NCI-H748 (cell line): ENCODE measurements at regions not wholly inside any gene's neighbourhood (a gene's known extent, or its start where the extent isn't known, plus 50 kb on each side); places are given as distances from the start of the nearest gene placed in this dataset.
"Not testable (repeated sequence)": the region's sequence is repeated elsewhere in the genome, so short reads cannot be mapped to it uniquely, and the experiment has no call there.

Experiments
- DNase-seq: peaks from one replicate; lab custom pipeline; 2025; ENCODE audit not compliant: unreplicated experiment; lab: John Stamatoyannopoulos, UW

DNA sequence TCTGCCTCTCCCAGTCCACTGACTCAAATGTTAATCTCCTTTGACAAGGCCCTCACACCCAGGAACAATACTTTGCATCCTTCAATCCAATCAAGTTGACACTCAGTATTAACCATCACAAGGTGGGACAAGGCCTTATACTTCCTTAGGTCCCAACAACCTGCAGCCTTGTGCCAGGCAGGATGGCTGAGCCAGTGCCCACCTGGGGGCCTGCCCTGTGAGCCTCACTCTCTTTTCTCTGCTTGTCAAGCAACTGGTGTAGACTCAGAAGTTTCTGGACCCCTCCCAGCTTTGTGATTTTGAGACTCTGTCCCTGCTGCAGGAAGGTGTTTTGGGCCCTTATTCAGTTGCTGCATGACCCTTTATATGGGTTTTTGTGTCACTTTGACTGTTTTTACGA lies 310.0 kb upstream of the C1orf174 start:
- no peak for DNase-seq

DNA sequence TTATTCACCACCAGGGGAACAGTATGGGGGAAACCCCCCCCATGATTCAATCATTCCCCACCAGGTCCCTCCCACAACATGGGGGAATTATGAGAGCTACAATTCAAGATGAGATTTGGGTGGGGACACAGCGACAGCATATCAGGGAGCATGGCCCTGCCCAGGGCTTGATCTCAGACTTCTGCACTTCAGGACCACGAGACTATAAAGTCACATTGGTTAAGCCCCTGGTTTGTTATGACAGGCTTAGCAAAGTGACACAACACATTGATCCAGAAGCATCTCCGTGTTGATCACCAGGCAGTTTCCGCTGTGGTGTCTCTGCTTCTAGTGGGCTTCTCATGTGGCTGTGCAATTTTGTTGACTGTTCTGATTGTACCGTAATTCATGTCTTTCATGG lies 312.7 kb upstream of the C1orf174 start:
- DNase-seq = no peak

DNA sequence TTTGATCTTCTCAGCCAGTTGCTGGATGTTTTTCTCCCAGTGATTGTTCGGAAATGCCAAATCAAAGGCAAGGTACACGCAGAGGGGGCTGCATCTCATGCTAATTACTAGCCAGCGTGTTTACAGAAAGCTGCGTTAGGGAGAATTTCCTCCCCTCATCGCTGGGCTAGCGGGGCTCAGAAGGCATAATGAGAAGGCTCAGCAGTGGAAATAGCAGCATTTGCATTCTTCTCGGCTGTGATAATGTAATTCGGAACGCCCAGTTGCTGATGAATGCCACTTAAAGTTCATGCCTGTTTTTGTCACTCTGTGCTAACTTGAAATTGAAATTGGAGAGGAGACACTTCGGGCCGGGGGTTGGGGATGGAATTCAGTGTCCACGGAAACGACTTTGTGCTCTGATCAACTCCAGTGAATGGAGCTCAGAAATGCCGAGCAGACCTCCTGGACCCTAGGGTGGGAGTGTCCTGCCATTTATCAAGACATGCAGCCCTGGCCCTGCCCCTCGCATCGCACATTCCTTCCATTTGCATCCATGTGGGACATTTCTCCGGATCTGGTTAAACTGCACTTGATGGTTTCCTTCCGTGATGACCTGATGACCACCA lies 313.4 kb upstream of the C1orf174 start:
- DNase-seq = peak; percentile 23

DNA sequence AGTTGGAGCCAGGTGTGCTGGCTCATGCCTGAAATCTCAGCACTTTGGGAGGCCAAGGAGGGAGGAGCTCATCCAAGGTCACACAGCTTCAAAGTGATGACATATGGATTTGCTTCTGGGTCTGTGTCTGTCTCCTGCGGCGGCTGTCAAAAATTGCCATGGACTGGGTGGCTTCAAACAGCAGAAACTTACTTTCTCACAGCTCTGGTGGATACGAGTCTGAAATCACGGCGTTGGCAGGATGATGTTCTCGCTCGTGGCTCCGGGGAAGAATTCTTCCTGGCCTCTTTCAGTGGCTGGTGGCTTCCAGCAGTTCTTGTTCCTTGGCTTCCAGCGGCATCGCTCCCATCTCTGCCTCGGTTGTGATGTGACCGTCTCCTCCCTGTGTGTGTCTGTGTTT lies 314.8 kb upstream of the C1orf174 start:
- DNase-seq = no peak

DNA sequence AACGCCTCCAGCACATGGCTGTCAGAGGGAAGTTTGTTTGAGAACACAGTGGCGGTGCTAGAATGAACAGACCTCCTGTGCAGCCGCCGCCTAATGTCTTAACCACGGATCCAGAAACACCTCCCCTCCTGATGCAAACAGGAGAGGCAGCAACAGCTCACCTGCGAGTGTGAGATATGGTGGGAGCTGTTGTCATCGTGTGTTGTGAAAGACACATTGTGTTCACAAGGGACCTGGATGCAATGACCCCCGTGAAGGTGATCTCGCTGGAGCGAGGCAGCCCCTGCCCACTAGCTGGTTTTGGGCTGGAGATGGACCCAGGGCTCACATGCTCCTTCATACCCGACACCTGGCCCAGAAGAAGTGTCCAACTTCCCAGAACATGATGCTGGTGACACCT lies 315.3 kb upstream of the C1orf174 start:
- DNase-seq = no peak

DNA sequence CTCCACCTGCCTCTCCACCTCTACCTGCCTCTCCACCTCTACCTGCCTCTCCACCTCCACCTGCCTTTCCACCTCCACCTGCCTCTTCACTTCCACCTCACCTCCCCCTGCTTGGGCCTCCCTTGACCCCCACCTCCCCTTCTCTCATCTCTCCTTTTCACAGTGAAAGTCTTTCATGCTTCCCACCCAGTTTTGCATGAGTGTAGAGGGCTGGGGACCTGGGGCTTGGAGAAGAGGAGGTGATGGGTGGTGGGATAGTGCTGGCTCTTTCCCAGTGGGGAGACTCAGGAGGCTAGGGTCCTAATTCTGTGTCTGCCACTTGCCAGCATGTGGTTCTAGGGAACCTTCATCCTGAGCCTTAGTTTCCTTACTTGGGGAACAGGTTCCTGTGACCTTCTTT lies 316.2 kb upstream of the C1orf174 start:
- no peak for DNase-seq

DNA sequence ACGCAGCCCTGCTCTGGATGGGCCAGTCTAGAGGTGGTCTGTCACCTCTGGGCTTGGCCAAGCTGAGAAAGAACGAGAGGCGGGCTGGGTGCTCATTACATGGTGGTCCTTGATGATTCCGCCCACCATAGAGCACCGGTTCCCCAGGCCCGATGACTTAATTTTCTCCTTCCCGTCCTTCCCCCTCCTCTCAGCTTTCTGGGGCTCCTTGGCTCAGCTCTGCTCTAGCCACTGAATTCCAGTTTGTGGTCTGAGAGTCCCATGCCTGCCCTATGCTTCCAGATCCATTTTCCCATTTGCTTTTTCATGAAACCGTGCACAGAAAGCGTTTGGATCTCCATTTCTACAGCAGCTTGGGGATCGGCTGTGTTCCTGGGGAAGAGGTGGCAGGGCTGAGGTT lies 318.5 kb upstream of the C1orf174 start:
- DNase-seq = no peak

DNA sequence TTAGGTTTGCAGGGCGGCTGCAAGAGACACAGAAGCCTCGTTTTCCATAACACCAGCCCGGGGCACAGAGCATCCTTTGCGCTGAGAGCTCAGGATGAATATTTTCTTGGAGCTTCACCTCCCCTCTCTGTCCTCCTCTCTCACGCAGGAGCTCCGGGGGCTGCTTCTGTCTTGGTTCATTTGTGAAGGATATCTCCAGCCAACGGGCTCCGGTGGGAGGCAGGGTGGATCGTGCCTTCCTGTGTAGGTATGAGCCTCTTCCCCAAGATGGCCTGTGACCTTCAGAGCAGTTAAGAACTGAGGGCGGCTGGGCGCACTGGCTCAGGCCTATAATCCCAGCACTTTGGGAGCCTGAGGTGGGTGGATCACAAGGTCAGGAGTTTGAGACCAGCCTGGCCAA lies 319.0 kb upstream of the C1orf174 start:
- no peak for DNase-seq

DNA sequence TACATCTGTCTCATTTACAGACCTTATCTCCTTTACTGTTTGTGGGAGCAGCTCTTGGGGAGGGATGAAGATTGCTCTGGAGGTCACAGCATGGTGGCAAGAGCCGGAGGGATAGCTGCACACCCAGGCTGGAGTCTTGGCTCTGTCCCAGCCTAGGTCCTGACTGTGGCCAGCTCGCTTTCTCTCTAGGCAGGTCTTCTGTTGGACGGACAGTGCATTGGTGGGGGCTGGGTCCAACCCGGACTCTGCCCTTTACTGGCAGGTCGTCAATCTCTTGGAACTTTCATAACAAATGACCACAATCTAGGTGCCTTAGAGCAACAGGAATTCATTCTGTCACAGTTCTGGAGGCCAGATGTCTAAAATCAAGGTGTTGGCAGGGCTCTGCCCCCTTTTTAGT lies 319.8 kb upstream of the C1orf174 start:
- no peak for DNase-seq

DNA sequence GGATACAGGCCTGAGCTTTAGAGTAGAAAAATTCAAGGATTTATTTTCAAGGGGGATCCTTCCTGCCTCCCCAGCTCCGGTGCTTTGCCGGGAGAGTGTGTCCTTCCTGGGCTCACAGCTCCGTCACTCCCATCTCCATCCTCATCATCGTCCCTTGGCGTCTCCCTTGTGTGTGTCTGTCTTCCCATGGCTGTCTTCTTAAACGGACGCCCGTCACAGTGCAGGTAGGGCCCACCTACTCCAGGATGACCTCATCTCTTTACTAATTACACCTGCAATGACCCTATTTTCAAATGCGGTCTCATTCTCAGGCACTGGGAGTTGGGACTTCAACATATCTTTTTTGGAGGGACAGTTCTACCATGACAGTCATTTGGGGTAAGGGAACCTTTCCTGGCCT lies 320.3 kb upstream of the C1orf174 start:
- no peak for DNase-seq

DNA sequence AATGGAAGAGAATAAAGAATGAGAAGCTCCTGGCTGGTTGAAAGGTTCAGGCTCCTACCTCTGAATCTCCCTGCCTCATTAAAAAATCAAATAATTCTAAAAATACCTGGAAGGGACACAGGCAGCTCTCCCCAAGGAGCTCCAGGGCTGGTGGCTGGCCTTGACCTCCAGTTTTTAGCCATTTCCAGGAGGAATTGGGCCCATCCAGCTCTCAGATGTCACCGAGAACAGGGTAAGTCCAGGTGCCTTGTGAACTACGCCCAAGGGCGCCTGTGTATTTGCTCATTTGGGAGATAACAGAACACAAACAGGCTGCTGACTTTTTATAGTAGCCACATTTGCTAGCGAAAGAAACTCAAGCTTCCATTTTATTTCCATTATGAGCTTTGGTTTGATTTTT lies 321.0 kb upstream of the C1orf174 start:
- DNase-seq = no peak

DNA sequence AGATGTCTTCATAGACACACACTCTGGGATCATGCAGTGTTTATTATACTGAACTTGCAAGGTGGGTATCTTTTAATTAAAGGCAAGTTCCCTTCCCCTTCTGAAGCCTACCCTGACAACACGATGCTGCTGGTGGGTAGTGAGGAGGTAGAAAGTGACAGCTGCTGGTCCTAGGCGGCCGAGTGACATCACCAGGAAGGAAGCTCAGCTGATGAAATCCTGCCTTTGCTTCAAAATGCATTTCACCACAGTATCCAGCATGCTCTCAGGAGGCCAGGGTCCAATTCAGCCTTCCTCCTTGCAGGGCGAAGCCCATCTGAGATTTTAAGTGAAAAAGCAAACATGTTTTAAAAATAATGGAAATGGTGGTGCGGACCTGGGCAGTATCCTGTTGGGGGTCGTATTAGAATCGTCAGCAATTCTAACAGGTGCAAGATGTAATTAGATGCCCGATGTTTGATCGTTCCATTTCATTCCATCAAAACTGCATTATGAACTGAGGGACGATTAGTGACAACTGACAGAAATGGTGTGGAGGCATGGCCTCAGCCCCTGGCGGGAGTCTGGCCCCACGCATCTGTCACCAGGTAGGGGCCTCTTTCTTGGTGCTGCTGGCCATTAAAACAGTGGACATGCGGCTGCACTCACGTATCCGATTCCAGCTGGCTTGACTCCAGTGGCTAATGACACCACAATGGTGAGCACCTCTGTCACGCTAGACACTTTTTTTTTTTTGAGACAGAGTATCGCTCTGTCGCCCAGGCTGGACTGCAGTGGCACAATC lies 324.8 kb upstream of the C1orf174 start:
- peak; percentile 33 for DNase-seq

DNA sequence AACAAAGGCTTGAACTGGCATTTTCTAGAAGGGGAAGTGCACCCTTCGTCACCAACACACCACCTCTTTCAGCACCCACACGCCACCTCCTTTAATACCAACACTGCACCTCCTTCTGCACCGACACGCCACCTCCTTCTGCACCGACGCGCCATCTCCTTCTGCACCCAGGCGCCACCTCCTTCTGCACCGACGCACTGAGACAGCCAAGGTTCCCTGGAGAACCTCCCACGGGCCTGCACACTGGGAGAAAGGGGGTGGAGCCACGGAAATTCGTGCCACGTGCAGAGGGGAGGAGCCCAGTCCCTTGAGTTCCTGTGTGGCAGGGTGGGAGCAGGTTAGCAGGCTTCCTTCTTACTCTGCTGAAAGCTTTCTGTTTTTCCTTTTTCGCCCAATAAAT lies 327.9 kb upstream of the C1orf174 start:
- peak; percentile 14 for DNase-seq

DNA sequence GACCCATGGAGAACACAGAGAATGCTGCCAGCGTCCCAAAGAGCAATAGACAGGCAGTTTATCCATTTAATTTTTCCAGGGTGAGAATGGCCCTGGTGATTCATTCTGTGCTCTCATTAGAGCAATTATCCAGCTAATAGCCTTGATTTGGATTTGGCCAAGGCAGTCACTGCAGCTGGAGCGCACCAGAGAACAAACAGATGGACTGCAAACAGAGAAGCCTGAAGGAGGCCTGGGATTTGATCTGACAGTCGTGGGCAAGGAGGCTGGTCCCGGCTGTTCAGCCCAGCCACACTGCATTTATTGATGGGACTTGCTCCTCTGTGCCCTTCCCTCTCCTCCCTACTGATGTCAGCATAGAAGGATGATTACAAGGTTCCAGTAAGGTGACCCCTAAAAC lies 353.9 kb upstream of the C1orf174 start:
- DNase-seq = peak; percentile 48

DNA sequence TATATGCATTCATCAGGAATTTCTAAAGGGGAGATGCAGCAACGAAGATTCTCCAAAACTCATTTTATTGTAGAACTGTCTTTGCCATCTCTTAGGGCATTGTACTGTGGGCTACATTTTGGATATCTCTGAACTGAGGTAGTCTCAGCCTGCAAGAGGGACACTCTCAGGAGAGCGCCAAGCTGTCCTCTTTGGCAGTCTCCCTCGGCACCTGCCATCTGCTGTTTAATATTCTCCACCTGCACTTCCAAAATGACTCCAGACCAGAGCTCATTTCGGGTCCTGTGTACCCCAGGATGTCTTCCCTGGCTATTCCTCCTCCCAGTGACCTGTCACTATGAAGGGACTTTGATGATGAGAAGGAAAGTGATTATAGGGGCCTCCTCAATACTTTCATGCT lies 356.3 kb upstream of the C1orf174 start:
- DNase-seq = no peak

DNA sequence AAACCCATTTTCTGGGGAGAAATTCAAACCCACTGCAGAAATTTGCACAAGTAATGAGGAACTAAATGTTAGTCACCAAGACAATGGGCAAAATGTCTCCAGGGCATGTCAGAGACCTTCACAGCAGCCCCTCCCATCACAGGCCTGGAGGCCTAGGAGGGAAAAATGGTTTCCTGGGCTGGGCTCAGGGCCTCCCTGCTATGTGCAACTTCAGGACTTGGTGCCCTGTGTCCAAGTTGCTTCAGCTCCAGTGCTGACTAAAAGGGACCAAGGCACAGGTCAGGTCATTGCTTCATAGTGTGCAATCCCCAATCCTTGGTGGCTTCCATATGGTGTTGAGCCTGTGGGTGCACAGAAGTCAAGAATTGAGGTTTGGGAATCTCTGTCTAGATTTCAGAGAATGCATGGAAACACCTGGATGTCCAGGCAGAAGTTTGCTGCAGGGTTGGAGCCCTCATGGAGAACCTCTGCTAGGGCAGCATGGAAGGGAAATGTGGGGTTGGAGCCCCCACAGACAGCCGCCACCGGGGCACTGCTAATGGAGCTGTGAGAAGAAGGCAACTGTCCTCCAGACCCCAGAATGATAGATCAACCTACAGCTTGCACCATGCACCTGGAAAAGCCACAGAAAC lies 358.2 kb upstream of the C1orf174 start:
- not testable (repeated sequence) for DNase-seq

DNA sequence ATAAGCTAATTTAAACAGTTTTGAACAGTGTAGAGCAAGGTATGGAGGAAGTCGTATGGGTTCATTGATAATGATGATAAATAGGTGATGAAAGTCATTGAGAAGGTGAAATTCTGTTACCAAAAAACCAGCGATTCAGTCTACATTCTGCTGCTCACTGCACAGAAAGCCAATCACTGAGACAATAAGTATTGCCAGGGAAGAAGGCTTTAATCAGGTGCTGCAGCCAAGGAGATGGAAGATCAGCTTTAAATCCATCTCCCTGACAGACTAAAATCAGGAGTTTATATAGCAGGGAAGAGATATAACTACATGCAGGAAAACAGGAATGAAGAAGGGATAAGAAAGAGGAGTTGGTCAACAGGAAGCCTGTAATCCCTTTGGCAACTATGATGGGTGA lies 361.3 kb upstream of the C1orf174 start:
- no peak for DNase-seq

DNA sequence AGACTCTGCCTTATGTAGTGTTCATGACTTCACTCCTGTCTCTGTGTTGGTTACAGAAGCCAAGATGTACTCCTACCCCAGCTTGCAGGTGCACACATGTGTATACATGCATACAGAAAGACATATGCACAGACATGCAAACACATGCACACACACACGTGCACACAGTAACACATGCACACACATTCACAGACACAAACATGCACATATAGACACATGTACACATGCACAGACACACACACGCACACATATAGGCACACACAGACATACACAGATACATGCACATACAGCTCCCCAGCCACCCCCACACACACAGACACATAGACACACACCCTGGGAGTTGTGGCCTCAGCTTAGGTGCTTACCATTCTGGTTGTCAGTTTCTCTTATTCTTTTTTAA lies 362.6 kb upstream of the C1orf174 start:
- DNase-seq = no peak

DNA sequence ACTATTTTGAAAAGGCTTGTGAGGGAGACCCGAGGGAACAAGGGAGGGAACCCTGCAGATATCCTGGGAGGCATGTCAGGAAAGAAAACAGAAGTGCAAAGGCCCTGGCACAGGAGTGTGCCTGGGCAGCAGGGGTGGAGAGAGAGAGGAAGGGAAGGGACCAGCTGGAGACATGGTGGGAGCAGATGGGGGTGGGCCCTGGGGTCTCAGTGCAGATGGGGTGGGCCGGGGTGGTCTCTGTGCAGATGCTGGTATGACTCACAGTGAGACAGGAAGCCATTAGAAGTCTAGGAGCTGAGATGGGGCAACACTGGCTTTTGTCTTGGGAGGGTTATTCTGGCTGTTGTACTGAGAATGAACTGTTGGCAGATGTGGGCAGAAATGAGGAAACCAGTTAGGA lies 363.6 kb upstream of the C1orf174 start:
- DNase-seq = no peak

DNA sequence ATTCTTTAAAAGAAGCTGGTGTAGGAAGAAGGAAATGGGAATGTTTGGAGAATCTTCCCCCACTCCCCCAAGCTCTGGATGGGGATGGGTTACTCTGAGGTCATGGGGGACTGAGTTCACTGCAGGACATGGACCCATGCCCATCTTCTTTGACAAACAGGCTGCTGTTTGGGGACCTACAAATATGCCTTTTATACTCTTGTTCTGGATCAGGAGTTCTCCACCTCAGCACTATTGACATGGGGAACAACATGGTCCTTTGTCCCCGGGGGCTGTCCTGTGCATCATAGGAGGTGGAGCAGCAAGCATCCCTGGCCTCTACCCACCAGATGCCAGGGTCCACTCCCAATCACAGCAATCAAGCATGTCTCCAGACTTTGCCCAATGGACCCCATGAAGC lies 365.8 kb upstream of the C1orf174 start:
- no peak for DNase-seq

DNA sequence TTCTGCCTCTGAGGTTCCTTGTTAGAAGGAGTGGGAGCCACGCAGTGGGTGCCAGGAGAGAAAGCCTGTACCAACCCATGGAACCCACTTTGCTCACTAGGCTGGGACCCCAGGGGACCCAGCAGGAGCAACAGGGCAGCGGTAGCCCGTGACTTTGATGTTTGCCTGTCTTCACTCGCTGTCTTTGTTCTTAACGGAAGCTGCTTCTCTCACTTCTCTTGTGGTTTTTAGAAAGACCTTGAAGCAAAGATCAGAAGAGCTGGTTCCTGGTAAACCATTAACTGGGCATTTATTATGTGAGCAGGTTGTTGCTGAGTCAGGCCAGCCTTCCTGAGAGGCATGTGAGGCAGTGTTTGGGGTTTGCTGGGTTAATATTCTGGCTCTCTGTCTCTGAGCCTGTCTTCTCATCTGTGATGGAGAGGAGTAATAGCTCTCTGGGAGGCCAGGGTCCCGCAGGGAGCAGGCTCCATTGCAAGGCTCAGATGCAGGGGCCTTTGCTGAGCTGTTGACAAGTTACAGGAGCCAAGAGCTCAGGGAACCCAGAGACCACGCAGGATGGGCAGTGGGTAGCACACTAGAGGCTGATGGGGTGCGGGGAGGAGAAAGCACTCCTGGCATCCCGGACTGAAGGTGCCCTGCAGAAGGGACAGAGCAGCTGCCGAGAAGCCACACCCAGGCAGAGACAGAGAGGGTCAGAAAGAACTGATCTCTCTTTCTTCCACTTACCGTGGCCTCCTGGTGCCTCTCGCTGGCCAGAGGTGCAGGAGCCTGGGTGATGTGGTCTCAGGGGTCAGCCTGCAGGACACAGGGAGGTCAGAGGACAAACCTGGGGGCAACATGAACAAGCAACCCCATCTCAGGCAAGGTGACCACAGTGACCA lies 367.5 kb upstream of the C1orf174 start:
- no peak for DNase-seq
